ENCODE measurements at regions not wholly inside any gene's neighbourhood (a gene's known extent, or its start where the extent isn't known, plus 50 kb on each side); places are given as distances from the start of the nearest gene placed in this dataset.

DNA sequence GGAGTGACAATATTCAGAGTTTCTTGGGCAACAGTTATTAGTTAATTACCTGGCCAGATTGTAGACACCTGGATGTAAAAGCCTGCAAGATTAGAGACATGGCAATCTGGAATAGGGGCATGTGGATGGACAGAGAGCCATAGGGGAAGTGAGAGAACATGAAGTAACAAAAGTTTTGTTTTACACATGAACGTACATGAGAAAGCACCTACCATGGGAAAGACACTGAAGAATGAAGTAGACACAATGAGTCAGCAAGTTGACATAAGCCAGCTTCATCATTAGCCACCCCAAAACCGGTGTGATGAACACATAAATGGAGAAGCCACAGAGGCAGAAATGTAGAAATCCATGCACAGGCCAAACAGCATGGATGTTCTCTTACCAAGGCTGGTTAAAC lies 462.1 kb upstream of the C1orf87 start:
- no peaks in the 10 kb centered on the region for H3K4me1 ChIP-seq
- H3K27ac ChIP-seq, result no peak overlapping the region
- WGBS, 2 donors, result 86 to 98% methylated on average over 2 of the region's 2 CpGs
- TF ChIP-seq POLR2A (IDR thresholded peaks at IDR 0.05) (no peak), CTCF (IDR thresholded peaks at IDR 0.05) (no peak), EP300 (IDR thresholded peaks at IDR 0.05) (no peak)
- H3K4me3 ChIP-seq, result no peak overlapping the region
- no peaks in the 10 kb centered on the region for H3K27me3 ChIP-seq
- H3K9me3 ChIP-seq, result peaks cover 0 to 11% (median 2%) of the 10 kb centered on the region in 4 donors
- no peak for DNase-seq (ENCODE audit: low spot score in 2 of 2)
- no peaks in the 10 kb centered on the region for H3K36me3 ChIP-seq

DNA sequence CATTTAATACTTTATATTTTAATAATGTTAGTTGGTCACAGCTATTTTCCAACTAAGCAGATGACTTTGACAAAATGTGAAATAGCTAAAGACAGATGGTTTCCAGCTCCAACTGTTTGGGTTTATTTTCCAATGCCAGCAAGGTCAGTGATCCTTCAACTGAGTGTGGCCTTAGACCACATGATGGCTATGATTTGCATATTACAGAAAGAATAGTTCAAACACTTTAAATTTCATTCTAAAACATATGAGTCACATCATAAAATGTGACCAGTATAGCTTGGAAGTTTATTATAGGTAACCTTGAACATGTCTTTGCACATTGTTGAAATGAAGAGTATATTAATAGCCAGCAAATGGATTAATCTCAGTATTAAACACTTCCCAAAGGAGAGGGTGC lies 454.0 kb upstream of the C1orf87 start:
- no peak overlapping the region for H3K27ac ChIP-seq
- H3K4me3 ChIP-seq, result no peak overlapping the region
- H3K36me3 ChIP-seq, result no peaks in the 10 kb centered on the region
- H3K4me1 ChIP-seq, result no peaks in the 10 kb centered on the region
- TF ChIP-seq POLR2A (IDR thresholded peaks at IDR 0.05) (no peak), CTCF (IDR thresholded peaks at IDR 0.05) (no peak), EP300 (IDR thresholded peaks at IDR 0.05) (no peak)
- H3K27me3 ChIP-seq, result no peaks in the 10 kb centered on the region
- DNase-seq (ENCODE audit: low spot score in 2 of 2), result no peak
- no peaks in the 10 kb centered on the region for H3K9me3 ChIP-seq

GRCh38 chr1:60516996-60517395 lies 443.4 kb upstream of the C1orf87 start:
- H3K36me3 ChIP-seq, result no peaks in the 10 kb centered on the region
- WGBS, 2 donors, result 62 to 72% methylated on average over 3 of the region's 3 CpGs

DNA sequence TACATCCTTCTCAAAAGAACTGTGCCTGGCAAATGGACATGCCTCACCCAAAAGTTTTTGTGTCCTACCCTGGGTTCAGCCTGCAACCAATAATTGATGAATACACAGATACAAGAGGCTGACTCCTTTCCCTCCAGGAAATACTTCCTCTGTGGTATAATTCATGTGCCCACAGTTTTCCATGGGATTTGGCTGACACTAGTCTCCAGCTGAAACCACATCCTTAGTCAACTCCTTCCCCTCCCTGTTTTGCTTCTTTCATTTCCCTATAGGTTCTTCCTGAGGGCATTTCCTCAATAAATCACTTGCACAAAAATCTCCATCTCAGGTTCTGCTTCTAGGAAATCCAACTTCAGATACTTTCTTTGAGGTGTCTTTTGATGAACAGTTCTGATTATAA lies 436.6 kb upstream of the C1orf87 start:
- no peak for TF ChIP-seq POLR2A (IDR thresholded peaks at IDR 0.05)
- no peak for TF ChIP-seq CTCF (IDR thresholded peaks at IDR 0.05)
- TF ChIP-seq EP300 (IDR thresholded peaks at IDR 0.05), result no peak
- no peak for DNase-seq (ENCODE audit: low spot score in 2 of 2)
- peaks cover 0 to 6% (median 0%) of the 10 kb centered on the region in 4 donors for H3K4me1 ChIP-seq

More at GRCh38 chr1:60516996-60517395, 443.4 kb upstream of the C1orf87 start:
- Histone ChIP-seq H3K4me3 (no peak overlapping the region), H3K4me1 (no peaks in the 10 kb centered on the region), H3K9me3 (no peaks in the 10 kb centered on the region), H3K27me3 (no peaks in the 10 kb centered on the region), H3K27ac (no peak overlapping the region)
- DNase-seq (ENCODE audit: low spot score in 2 of 2), result no peak
- TF ChIP-seq EP300 (IDR thresholded peaks at IDR 0.05) (no peak), CTCF (IDR thresholded peaks at IDR 0.05) (no peak), POLR2A (IDR thresholded peaks at IDR 0.05) (no peak)

DNA sequence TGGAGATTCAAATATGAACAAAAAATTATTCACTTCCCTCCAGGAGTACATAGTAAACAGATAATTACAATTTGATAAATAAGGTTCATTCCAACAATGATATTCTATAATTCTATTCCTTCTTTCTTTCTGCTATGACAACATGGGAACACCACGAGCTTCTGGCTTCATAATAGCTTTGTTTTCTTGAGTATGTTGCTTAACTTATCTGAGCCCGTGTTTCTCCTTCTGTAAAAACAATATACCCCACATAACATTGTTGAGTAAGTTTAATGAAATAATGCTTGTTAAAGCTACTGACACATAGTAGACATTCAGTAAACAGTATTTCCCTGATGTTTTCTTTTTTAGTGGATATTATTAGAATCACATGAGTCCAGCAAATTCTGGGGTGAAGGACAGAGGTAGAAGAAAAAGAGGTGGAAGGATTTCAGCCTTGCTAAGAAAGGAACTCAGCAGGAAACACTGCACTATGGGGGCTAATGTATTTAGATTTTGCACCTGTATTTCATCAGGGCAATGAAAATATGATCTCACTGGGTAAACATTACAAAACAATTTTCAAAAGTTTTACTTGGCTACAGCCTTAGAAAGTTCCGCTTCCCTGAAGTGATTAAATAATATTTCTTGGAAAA lies 430.8 kb upstream of the C1orf87 start:
- Histone ChIP-seq H3K4me3 (no peak overlapping the region), H3K27ac (peak overlapping the region in 1 of 4 donors; percentile 25), H3K4me1 (peaks cover 0 to 16% (median 0%) of the 10 kb centered on the region in 4 donors), H3K27me3 (no peaks in the 10 kb centered on the region), H3K36me3 (no peaks in the 10 kb centered on the region), H3K9me3 (peaks cover 0 to 5% (median 0%) of the 10 kb centered on the region in 4 donors)
- 28 to 31% methylated on average over 3 of the region's 3 CpGs for WGBS, 2 donors
- DNase-seq (ENCODE audit: low spot score in 2 of 2), result no peak
- TF ChIP-seq CTCF (IDR thresholded peaks at IDR 0.05) (no peak), EP300 (IDR thresholded peaks at IDR 0.05) (peak in 1 of 2 donors; percentile 51), POLR2A (IDR thresholded peaks at IDR 0.05) (no peak)

More for the DNA sequence above, 436.6 kb upstream of the C1orf87 start:
- H3K36me3 ChIP-seq, result no peaks in the 10 kb centered on the region
- H3K9me3 ChIP-seq, result no peaks in the 10 kb centered on the region
- no peaks in the 10 kb centered on the region for H3K27me3 ChIP-seq
- H3K27ac ChIP-seq, result no peak overlapping the region
- H3K4me3 ChIP-seq, result no peak overlapping the region

Data from tibial nerve (tissue), 4 donors.